ENCODE measurements at regions not wholly inside any gene's neighbourhood (a gene's known extent, or its start where the extent isn't known, plus 50 kb on each side); places are given as distances from the start of the nearest gene placed in this dataset.

GRCh38 chr2:177020524-177021119 lies 192.0 kb upstream of the HNRNPA3 start:
- in situ Hi-C loops (cut with HindIII; ENCODE audit: low sequenced_read_pairs): no loop called here
- H3K4me3 ChIP-seq (ENCODE audit: low read depth, low read length): no peak overlapping the region
- DNase-seq (ENCODE audit: low read depth): no peak
- TF ChIP-seq, protein P1, sequence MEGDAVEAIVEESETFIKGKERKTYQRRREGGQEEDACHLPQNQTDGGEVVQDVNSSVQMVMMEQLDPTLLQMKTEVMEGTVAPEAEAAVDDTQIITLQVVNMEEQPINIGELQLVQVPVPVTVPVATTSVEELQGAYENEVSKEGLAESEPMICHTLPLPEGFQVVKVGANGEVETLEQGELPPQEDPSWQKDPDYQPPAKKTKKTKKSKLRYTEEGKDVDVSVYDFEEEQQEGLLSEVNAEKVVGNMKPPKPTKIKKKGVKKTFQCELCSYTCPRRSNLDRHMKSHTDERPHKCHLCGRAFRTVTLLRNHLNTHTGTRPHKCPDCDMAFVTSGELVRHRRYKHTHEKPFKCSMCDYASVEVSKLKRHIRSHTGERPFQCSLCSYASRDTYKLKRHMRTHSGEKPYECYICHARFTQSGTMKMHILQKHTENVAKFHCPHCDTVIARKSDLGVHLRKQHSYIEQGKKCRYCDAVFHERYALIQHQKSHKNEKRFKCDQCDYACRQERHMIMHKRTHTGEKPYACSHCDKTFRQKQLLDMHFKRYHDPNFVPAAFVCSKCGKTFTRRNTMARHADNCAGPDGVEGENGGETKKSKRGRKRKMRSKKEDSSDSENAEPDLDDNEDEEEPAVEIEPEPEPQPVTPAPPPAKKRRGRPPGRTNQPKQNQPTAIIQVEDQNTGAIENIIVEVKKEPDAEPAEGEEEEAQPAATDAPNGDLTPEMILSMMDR (IDR thresholded peaks at IDR 0.05; ENCODE audit: low read depth, low read length, missing control alignments): no peak

GRCh38 chr2:177021706-177022343 lies 190.8 kb upstream of the HNRNPA3 start:
- TF ChIP-seq, protein P1 (IDR thresholded peaks at IDR 0.05; ENCODE audit: low read depth, low read length, missing control alignments): no peak
- no peak for DNase-seq (ENCODE audit: low read depth)
- in situ Hi-C loops (cut with HindIII; ENCODE audit: low sequenced_read_pairs): no loop called here
- no peak overlapping the region for H3K4me3 ChIP-seq (ENCODE audit: low read depth, low read length)

DNA sequence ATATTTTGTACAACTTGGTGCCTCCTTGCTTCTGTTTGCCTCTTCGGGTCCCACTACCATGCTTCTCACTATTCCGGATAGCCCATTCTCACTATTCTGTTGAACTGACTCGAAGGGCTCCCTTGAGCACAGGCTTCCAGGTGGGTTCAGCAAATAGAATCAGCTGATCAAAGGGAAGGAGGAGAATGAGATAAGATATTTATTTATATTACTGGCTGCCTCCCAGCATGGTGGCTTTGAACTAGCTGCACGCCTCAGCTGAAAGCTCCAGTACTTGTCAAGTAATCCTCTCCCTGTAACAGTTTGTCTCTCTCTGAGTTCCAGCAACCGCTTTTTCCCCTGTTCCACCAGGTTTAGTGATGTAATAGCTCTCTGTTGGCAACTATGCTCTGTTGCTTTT lies 187.8 kb upstream of the HNRNPA3 start:
- in situ Hi-C loops (cut with HindIII; ENCODE audit: low sequenced_read_pairs): no loop called here

GRCh38 chr2:177026253-177026652 lies 186.3 kb upstream of the HNRNPA3 start:
- in situ Hi-C loops (cut with HindIII; ENCODE audit: low sequenced_read_pairs): no loop called here
- DNase-seq (ENCODE audit: low read depth): no peak
- TF ChIP-seq, protein P1 (IDR thresholded peaks at IDR 0.05; ENCODE audit: low read depth, low read length, missing control alignments): no peak
- no peak overlapping the region for H3K4me3 ChIP-seq (ENCODE audit: low read depth, low read length)

More for the DNA sequence above, 187.8 kb upstream of the HNRNPA3 start:
- TF ChIP-seq, protein P1 (IDR thresholded peaks at IDR 0.05; ENCODE audit: low read depth, low read length, missing control alignments): no peak
- no peak overlapping the region for H3K4me3 ChIP-seq (ENCODE audit: low read depth, low read length)
- no peak for DNase-seq (ENCODE audit: low read depth)

DNA sequence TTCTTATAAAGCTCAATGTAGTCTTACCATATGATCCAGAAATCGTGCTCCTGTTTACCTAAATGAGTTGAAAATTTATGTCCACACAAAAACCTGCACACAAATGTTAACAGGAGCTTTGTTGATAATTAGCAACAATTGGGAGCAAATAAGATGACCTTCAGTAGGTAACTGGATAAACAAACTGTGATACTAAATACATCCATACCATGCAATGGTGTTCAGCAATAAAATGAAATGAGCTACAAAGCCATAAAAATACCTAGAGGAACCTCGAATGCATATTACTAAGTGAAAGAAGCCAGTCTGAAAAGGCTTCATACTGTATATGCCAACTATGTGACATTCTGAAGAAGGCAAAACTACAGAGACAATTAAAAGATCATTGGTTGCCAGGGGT lies 185.6 kb upstream of the HNRNPA3 start:
- TF ChIP-seq, protein P1 (IDR thresholded peaks at IDR 0.05; ENCODE audit: low read depth, low read length, missing control alignments): no peak
- in situ Hi-C loops (cut with HindIII; ENCODE audit: low sequenced_read_pairs): no loop called here
- no peak for DNase-seq (ENCODE audit: low read depth)
- H3K4me3 ChIP-seq (ENCODE audit: low read depth, low read length): no peak overlapping the region

GRCh38 chr2:177028296-177028695 lies 184.3 kb upstream of the HNRNPA3 start:
- TF ChIP-seq, protein P1 (IDR thresholded peaks at IDR 0.05; ENCODE audit: low read depth, low read length, missing control alignments): no peak
- DNase-seq (ENCODE audit: low read depth): no peak
- H3K4me3 ChIP-seq (ENCODE audit: low read depth, low read length): no peak overlapping the region
- in situ Hi-C loops (cut with HindIII; ENCODE audit: low sequenced_read_pairs): no loop called here

Measured in astrocyte of the cerebellum (primary cell).